NB4 (cell line): ENCODE measurements at regions not wholly inside any gene's neighbourhood (a gene's known extent, or its start where the extent isn't known, plus 50 kb on each side); places are given as distances from the start of the nearest gene placed in this dataset.

Experiments
- MYC ChIP-seq: IDR thresholded peaks from 2 replicates; pipeline ENCODE4 v1.6.1; 2011; ENCODE audit warnings: low read depth, low read length
- TF ChIP-seq, protein P1 (sequence below): IDR thresholded peaks from one replicate; pipeline ENCODE4 v1.5.1; 2012; ENCODE audit warnings: low read depth, low read length
- TF ChIP-seq, protein P2 (sequence below): IDR thresholded peaks from 2 replicates; pipeline ENCODE4 v1.6.1; 2011; ENCODE audit warnings: low read depth, low read length

DNA sequence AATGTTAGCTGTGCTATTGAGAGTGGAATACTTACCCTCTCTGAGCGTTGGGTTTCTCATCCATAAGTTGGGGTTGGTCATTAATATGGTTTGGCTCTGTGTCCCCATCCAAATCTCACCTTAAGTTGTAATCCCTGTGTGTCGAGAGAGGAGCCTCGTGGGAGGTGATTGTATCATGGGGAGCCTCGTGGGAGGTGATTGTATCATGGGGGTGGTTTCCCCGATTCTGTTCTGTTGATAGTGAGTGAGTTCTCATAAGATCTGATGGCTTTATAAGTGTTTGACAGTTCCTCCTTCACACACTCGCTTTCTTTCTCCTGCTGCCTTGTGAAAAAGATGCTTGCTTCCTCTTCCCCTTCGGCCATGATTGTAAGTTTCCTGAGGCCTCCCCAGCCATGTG is 391.1 kb downstream of the FAM133A start:
- TF ChIP-seq, protein P1, sequence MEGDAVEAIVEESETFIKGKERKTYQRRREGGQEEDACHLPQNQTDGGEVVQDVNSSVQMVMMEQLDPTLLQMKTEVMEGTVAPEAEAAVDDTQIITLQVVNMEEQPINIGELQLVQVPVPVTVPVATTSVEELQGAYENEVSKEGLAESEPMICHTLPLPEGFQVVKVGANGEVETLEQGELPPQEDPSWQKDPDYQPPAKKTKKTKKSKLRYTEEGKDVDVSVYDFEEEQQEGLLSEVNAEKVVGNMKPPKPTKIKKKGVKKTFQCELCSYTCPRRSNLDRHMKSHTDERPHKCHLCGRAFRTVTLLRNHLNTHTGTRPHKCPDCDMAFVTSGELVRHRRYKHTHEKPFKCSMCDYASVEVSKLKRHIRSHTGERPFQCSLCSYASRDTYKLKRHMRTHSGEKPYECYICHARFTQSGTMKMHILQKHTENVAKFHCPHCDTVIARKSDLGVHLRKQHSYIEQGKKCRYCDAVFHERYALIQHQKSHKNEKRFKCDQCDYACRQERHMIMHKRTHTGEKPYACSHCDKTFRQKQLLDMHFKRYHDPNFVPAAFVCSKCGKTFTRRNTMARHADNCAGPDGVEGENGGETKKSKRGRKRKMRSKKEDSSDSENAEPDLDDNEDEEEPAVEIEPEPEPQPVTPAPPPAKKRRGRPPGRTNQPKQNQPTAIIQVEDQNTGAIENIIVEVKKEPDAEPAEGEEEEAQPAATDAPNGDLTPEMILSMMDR: no peak
- TF ChIP-seq MYC: no peak
- TF ChIP-seq, protein P2, sequence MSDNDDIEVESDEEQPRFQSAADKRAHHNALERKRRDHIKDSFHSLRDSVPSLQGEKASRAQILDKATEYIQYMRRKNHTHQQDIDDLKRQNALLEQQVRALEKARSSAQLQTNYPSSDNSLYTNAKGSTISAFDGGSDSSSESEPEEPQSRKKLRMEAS: no peak
